ENCODE measurements at regions not wholly inside any gene's neighbourhood (a gene's known extent, or its start where the extent isn't known, plus 50 kb on each side); places are given as distances from the start of the nearest gene placed in this dataset.

GRCh38 chr7:10733747-10734146 lies 239.9 kb upstream of the PHF14 start:
- no peak for TF ChIP-seq CTCF (IDR thresholded peaks at IDR 0.05; ENCODE audit: low read length)
- no peak for TF ChIP-seq EZH2 (IDR thresholded peaks at IDR 0.05; ENCODE audit: borderline replicate concordance, low read length)

All from OCI-LY1 (cell line).